ENCODE measurements at regions not wholly inside any gene's neighbourhood (a gene's known extent, or its start where the extent isn't known, plus 50 kb on each side); places are given as distances from the start of the nearest gene placed in this dataset.

DNA sequence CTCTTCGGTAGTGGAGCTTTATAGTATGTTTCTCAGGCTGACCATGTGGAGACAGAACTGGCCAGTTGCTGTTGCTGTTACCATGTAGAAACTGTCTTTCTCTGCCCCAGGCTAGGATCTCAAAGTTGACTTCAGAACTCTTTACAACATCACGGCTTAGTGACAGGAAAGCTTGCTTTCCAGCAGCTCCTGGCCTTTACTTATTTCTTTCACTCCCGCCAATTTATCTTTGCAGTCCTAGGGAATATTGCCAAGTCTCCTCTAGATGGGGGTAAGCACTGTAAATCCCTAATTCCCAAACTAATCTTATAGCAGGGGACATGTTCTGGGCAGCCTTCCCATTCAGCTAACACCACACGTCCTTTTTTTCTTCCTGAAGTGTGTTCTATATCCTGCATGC, 631.6 kb downstream of the SPRY1 start:
- no peaks in the 10 kb centered on the region for H3K27me3 Mint-ChIP-seq
- H3K4me3 Mint-ChIP-seq, result no peak overlapping the region
- DNase-seq, result no peak
- H3K4me1 Mint-ChIP-seq, result no peaks in the 10 kb centered on the region
- H3K27ac Mint-ChIP-seq, result no peak overlapping the region
- H3K36me3 Mint-ChIP-seq, result no peaks in the 10 kb centered on the region
- no peaks in the 10 kb centered on the region for H3K9me3 Mint-ChIP-seq

DNA sequence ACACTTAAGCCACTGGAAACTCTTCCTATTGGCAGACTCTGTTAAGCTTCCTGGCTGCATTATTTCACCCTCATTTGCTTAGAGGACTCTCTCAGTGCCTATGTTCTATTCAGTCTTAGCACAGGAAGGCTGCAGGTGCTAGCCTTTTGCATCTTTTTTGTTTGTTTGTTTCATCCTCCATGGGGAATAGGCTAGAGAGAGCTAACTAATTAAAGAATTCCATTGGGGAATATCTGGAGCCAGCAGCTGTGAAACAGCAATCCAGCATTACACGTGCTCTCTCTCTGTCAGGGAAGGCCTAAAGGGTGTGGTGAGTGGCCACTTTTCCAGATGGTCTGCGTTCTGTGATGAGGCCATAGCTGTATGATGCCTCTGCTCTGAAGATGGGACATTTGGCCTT, 633.6 kb downstream of the SPRY1 start:
- Mint-ChIP-seq H3K4me1 (no peaks in the 10 kb centered on the region), H3K27me3 (no peaks in the 10 kb centered on the region), H3K36me3 (no peaks in the 10 kb centered on the region)

DNA sequence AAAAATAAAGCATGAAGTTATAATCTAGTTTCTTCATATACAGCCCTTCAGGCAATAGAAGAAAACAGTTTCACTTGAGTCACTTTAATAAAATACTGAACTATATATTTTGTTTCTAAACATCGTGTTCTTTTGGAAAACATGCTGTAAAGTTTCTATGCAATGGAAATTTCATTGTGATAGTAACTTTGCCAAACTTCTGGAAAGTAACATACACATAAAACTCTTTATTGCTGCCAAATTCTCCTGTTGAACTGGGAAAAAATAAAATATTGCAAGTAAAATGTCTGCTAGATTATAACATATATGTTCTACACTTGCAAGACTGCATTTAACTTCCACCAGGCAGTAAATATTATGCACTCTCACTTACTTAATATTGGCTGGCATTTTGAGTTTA, 635.4 kb downstream of the SPRY1 start:
- no peaks in the 10 kb centered on the region for H3K27me3 Mint-ChIP-seq
- H3K4me3 Mint-ChIP-seq, result no peak overlapping the region
- no peak overlapping the region for H3K27ac Mint-ChIP-seq
- no peaks in the 10 kb centered on the region for H3K36me3 Mint-ChIP-seq
- H3K4me1 Mint-ChIP-seq, result no peaks in the 10 kb centered on the region
- DNase-seq, result no peak
- H3K9me3 Mint-ChIP-seq, result no peaks in the 10 kb centered on the region

More for the DNA sequence above, 633.6 kb downstream of the SPRY1 start:
- no peak overlapping the region for H3K27ac Mint-ChIP-seq
- no peaks in the 10 kb centered on the region for H3K9me3 Mint-ChIP-seq
- H3K4me3 Mint-ChIP-seq, result no peak overlapping the region
- no peak for DNase-seq

DNA sequence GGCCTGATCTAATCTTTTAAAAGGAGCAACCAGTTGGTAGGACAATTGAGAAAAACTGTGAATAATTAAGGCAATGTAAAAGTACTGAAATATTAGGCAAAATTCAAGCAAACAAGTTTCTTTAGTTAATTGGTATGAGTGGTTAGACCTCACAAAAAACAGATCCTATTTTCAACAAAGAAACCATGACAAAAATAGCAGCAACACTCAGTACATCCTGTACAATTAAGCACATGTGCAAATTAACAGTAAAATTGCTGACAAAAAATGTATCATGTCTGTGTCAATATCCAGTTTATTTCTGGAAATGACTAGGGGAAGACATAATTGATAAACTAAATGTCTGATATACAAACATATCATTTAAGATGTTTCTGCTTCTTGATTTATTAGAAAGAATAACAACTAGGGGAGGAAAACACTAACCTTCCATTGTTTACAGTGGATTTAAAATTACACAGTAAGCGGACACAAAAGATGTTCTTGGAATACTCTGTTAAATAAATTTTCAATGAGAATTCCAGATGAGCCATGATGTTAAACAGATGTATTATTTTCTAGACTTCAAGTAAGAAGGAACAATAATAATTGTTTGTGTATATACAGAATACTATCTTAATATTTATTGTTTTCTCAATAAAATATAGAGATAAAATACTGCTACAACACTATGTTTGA, 638.9 kb downstream of the SPRY1 start:
- H3K27ac Mint-ChIP-seq, result no peak overlapping the region
- H3K36me3 Mint-ChIP-seq, result no peaks in the 10 kb centered on the region
- H3K27me3 Mint-ChIP-seq, result no peaks in the 10 kb centered on the region
- DNase-seq, result no peak
- no peak overlapping the region for H3K4me3 Mint-ChIP-seq
- no peaks in the 10 kb centered on the region for H3K9me3 Mint-ChIP-seq
- H3K4me1 Mint-ChIP-seq, result no peaks in the 10 kb centered on the region

DNA sequence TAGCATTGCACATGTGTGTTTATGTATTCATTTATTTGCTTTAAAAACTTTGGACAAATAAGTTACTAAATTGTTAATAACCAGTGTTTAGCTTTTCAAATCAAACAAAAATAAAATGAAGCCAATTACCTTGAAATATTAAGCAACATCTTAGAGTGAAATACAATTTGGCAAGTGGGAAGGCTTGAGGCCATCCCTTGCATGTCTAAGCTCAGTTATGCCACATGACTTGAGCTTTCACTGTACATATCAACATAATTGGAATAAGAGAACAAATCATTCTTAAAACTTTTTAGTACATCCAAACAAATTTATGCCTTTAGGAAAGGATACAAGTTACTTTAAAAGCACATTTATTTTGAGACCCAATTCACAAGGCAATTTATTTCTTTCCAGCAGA, 640.6 kb downstream of the SPRY1 start:
- DNase-seq, result no peak
- Mint-ChIP-seq H3K27ac (no peak overlapping the region), H3K9me3 (no peaks in the 10 kb centered on the region), H3K27me3 (no peaks in the 10 kb centered on the region), H3K4me3 (no peak overlapping the region), H3K36me3 (no peaks in the 10 kb centered on the region), H3K4me1 (no peaks in the 10 kb centered on the region)

DNA sequence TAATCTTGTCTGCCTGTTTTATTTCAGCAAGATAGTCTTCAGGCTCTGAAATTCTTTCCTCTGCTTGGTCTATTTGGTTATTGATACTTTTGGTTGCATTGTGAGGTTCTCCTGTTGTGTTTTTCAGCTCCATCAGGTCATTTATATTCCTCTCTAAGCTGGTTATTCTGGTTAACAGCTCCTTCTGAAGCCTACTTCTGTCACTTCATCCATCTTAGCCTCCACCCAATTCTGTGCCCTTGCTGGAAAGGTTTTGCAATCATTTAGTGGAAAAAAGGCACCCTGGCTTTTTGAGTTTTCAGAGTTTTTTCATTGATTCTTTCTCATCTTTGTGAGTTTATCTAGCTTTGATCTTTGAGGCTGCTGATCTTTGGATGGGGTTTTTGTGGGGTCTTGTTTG, 647.7 kb downstream of the SPRY1 start:
- no peak overlapping the region for H3K4me3 Mint-ChIP-seq

GRCh38 chr4:124044867-124045266, 648.3 kb downstream of the SPRY1 start:
- peak; percentile 0 for DNase-seq
- H3K4me3 Mint-ChIP-seq, result no peak overlapping the region
- no peaks in the 10 kb centered on the region for H3K9me3 Mint-ChIP-seq
- H3K36me3 Mint-ChIP-seq, result no peaks in the 10 kb centered on the region
- no peak overlapping the region for H3K27ac Mint-ChIP-seq
- no peaks in the 10 kb centered on the region for H3K27me3 Mint-ChIP-seq
- H3K4me1 Mint-ChIP-seq, result no peaks in the 10 kb centered on the region

More for the DNA sequence above, 647.7 kb downstream of the SPRY1 start:
- Mint-ChIP-seq H3K36me3 (no peaks in the 10 kb centered on the region), H3K9me3 (no peaks in the 10 kb centered on the region), H3K27me3 (no peaks in the 10 kb centered on the region), H3K4me1 (no peaks in the 10 kb centered on the region), H3K27ac (no peak overlapping the region)
- DNase-seq, result no peak

DNA sequence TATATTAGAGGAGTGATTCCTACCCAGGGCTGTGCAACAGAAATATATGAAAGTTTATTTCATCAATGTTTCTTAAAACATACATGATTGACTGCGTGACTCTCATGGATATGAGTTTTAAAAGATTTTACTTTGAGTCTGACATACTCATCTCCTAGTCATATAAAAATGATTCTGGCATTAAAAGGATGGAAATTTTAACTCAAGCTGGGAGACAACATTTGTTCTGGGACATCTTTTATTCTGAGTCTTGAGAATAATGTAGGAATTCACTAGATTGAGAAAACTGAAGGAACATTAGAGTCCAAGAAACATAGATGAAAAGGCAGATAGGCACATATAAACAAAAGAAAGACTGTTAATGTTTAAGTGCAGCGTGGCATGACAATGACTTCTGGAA, 649.6 kb downstream of the SPRY1 start:
- Mint-ChIP-seq H3K4me1 (no peaks in the 10 kb centered on the region), H3K4me3 (no peak overlapping the region), H3K27ac (no peak overlapping the region), H3K27me3 (peaks cover 3% of the 10 kb centered on the region), H3K9me3 (no peaks in the 10 kb centered on the region), H3K36me3 (no peaks in the 10 kb centered on the region)
- no peak for DNase-seq

- H3K36me3 Mint-ChIP-seq, result no peaks in the 10 kb centered on the region
- H3K27ac Mint-ChIP-seq, result no peak overlapping the region
- H3K9me3 Mint-ChIP-seq, result no peaks in the 10 kb centered on the region
- no peaks in the 10 kb centered on the region for H3K4me1 Mint-ChIP-seq
- DNase-seq, result no peak
- no peak overlapping the region for H3K4me3 Mint-ChIP-seq
- H3K27me3 Mint-ChIP-seq, result peaks cover 3% of the 10 kb centered on the region
These were observed 657.4 kb downstream of the SPRY1 start for GRCh38 chr4:124053872-124054538.

DNA sequence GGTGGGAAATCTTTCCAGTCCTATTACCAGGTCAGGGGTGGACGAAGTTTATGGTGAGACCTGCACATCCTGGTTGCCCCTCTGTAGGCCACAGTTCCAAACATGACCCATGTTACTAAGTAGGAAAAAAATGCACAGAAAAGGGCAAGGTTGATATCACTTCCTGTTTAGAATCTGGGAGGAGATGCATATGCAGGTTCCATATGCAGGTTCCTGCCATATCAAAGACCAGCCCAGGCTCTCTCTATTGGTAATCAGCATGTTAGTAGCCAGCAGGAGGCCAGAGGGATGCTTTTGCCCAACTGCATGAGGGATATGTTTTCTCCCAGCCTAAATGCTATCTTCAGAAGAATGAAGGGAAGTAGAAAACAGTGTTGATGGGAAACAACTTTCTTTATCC, 657.2 kb downstream of the ANKRD50 start:
- Mint-ChIP-seq H3K9me3 (no peaks in the 10 kb centered on the region), H3K36me3 (no peaks in the 10 kb centered on the region), H3K27me3 (no peaks in the 10 kb centered on the region)

DNA sequence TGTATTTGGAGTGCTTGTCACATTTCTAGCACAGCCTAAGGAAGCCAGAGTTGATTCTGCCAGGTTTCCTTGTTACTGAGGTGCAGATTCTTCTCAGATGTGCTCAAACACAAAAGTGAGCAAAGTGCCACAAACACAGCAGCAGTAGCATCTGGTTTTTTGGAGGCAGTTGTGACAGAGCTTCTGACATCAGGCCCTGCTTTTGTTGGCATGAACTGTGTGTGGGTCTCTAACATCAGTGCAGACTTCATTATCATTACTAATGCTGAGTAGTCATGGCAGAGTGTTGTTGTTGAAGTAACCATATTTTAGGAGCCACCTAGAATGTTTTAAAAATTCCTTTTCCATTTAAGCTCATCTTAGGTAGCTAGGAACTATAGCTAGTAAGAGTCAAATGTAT, 656.6 kb downstream of the ANKRD50 start:
- Mint-ChIP-seq H3K27me3 (no peaks in the 10 kb centered on the region), H3K4me1 (peaks cover 2% of the 10 kb centered on the region), H3K27ac (no peak overlapping the region), H3K36me3 (no peaks in the 10 kb centered on the region), H3K4me3 (no peak overlapping the region), H3K9me3 (no peaks in the 10 kb centered on the region)
- DNase-seq, result no peak

More for the DNA sequence above, 657.2 kb downstream of the ANKRD50 start:
- Mint-ChIP-seq H3K4me3 (no peak overlapping the region), H3K4me1 (no peaks in the 10 kb centered on the region), H3K27ac (no peak overlapping the region)
- no peak for DNase-seq

DNA sequence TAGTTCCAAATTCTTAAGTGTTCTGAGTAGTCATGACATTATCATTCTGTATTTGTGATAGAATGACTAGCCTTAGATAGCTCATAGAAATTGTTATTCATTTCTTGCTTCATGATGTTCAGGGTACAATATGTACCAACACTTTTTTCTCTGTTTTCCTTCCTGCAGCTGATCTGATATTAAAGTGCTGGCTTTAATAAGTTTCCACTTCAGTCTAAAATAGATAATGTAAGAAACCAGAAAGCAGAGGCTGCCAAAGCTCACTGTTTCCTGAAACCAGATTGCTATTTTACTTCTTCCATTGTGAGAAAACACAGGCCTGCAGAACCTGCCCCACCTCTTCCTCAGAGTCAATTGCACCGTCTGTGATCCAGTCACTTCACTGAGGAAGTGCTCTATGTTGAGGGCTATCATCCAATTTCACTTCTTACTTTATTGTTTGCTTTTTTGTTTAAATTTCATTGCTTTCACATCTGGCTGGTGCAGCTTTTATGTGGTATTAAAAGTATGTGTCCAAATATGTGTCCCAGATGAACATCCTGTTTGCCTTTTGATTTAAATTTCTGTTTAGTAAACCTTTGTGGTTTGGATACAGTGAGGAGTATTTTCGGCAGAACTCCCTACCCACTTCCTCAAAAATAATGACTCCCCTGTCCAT, 652.1 kb downstream of the ANKRD50 start:
- no peaks in the 10 kb centered on the region for H3K36me3 Mint-ChIP-seq
- no peaks in the 10 kb centered on the region for H3K9me3 Mint-ChIP-seq
- no peak for DNase-seq
- peaks cover 2% of the 10 kb centered on the region for H3K4me1 Mint-ChIP-seq
- no peak overlapping the region for H3K4me3 Mint-ChIP-seq
- no peak overlapping the region for H3K27ac Mint-ChIP-seq
- no peaks in the 10 kb centered on the region for H3K27me3 Mint-ChIP-seq

- no peaks in the 10 kb centered on the region for H3K9me3 Mint-ChIP-seq
- peaks cover 2% of the 10 kb centered on the region for H3K4me1 Mint-ChIP-seq
- H3K27me3 Mint-ChIP-seq, result no peaks in the 10 kb centered on the region
- H3K36me3 Mint-ChIP-seq, result no peaks in the 10 kb centered on the region
- H3K27ac Mint-ChIP-seq, result no peak overlapping the region
- no peak overlapping the region for H3K4me3 Mint-ChIP-seq
- no peak for DNase-seq
These were observed 651.1 kb downstream of the ANKRD50 start for GRCh38 chr4:124061413-124061812.

GRCh38 chr4:124065422-124065821, 647.1 kb downstream of the ANKRD50 start:
- H3K4me3 Mint-ChIP-seq, result no peak overlapping the region
- no peak overlapping the region for H3K27ac Mint-ChIP-seq
- no peaks in the 10 kb centered on the region for H3K27me3 Mint-ChIP-seq
- peaks cover 5% of the 10 kb centered on the region for H3K9me3 Mint-ChIP-seq
- H3K36me3 Mint-ChIP-seq, result no peaks in the 10 kb centered on the region
- no peak for DNase-seq
- H3K4me1 Mint-ChIP-seq, result peaks cover 2% of the 10 kb centered on the region

GRCh38 chr4:124065936-124066335, 646.6 kb downstream of the ANKRD50 start:
- Mint-ChIP-seq H3K27me3 (no peaks in the 10 kb centered on the region), H3K4me1 (no peaks in the 10 kb centered on the region), H3K4me3 (no peak overlapping the region), H3K9me3 (peaks cover 10% of the 10 kb centered on the region), H3K36me3 (peaks cover 4% of the 10 kb centered on the region), H3K27ac (no peak overlapping the region)
- no peak for DNase-seq

DNA sequence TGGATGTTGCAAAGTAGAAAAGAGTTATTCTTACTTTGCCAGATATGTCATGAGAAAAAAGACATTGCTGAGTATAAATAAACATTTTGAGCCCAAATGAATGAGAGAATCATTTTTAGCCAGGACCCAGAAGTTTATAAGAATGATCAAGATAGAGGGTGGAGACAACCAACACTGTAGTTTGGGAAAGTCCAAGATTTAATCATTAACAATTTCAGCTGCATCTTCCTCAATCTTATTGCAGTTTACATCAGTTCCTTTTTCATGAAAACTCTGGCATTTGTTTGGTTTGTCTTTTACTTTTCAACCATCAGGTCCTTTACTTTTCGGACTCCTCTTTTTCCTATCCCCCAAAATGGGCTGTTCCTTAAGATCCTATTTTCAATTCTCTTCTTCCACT, 645.9 kb downstream of the ANKRD50 start:
- no peak for DNase-seq
- Mint-ChIP-seq H3K27ac (no peak overlapping the region), H3K27me3 (no peaks in the 10 kb centered on the region), H3K9me3 (peaks cover 16% of the 10 kb centered on the region), H3K4me3 (no peak overlapping the region), H3K36me3 (peaks cover 5% of the 10 kb centered on the region), H3K4me1 (no peaks in the 10 kb centered on the region)
